ENCODE measurements at regions not wholly inside any gene's neighbourhood (a gene's known extent, or its start where the extent isn't known, plus 50 kb on each side); places are given as distances from the start of the nearest gene placed in this dataset.

DNA sequence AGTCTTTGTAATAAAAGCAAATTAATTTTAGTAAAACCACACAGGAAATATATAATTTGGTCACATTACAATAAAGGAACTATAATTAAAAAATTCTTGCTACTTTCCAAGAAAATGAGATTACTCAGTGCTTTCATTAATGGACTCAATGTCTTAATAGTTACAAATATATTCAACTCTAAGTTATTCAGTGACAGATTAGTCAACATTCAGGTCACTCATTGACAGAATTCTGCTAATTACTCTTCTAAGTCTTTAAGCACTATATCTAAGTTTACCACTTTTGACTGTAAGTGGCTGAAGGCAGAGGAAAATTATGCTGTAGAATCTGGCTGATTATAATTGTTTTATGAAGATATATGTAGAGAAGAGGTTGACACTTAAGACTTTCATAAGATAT is 1365.0 kb downstream of the EFNB2 start:
- Histone ChIP-seq H3K27me3 (replicated peaks in 1 of 2; ENCODE audit: control insufficient read depth in 2 of 2, extremely low read depth in 1 of 2, insufficient read depth in 2 of 2, low read length in 1 of 2) (no peaks in the 10 kb centered on the region), H3K27ac (ENCODE audit: low read length) (no peak overlapping the region), H3K4me1 (ENCODE audit: control insufficient read depth in 1 of 2, extremely low read depth in 1 of 2, insufficient read depth in 2 of 2, low read length in 2 of 2) (no peaks in the 10 kb centered on the region), H3K9me3 (no peaks in the 10 kb centered on the region), H3K36me3 (ENCODE audit: control insufficient read depth in 2 of 2, extremely low read depth in 1 of 2, insufficient read depth in 1 of 2, low read length in 1 of 2) (no peaks in the 10 kb centered on the region), H3K4me3 (ENCODE audit: control insufficient read depth in 1 of 2, extremely low read depth in 1 of 2, low read length in 1 of 2) (no peak overlapping the region)
- Mint-ChIP-seq H3K4me3 (no peak overlapping the region), H3K9me3 (no peaks in the 10 kb centered on the region), H3K27ac (no peak overlapping the region), H3K4me1 (peaks cover 0 to 6% (median 5%) of the 10 kb centered on the region in 3 donors), H3K27me3 (peaks cover 0 to 1% of the 10 kb centered on the region in 2 donors), H3K36me3 (no peaks in the 10 kb centered on the region)
- ATAC-seq (replicated peaks in 1 of 4) (no peak), DNase-seq (no peak)
- POLR2A ChIA-PET, result no interaction called here
- CTCF ChIA-PET, result interaction anchor here in 1 of 2 donors (1.4 kb wide), 1 partner anchor 9 kb away, joined by 4 read pairs; no protein-coding TSS in a partner anchor

DNA sequence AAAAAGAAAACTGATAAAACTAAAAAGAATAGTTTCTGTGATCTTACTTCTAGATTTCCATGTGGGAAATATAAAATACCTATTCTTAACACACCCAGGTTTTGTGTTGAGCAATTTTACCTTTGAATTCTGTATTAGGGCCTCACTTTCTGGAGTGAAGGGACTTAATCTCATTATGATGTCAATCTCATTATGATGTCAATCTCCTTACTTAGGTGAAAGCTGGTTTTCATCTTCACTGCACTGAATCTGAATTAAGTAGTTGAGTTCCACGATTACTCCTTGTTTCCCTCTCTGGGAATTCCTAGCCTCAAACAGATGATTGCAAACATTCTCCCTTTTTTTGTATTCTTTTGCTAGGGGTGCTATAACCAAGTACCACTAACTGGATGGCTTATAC is 1367.2 kb downstream of the EFNB2 start:
- peaks cover 0 to 1% of the 10 kb centered on the region in 2 donors for H3K27me3 Mint-ChIP-seq
- DNase-seq (no peak), ATAC-seq (replicated peaks in 1 of 4) (no peak)
- no peak overlapping the region for H3K4me3 Mint-ChIP-seq
- H3K9me3 Mint-ChIP-seq, result no peaks in the 10 kb centered on the region
- H3K36me3 ChIP-seq (ENCODE audit: control insufficient read depth in 2 of 2, extremely low read depth in 1 of 2, insufficient read depth in 1 of 2, low read length in 1 of 2), result no peaks in the 10 kb centered on the region
- no peaks in the 10 kb centered on the region for H3K4me1 ChIP-seq (ENCODE audit: control insufficient read depth in 1 of 2, extremely low read depth in 1 of 2, insufficient read depth in 2 of 2, low read length in 2 of 2)
- H3K27ac ChIP-seq (ENCODE audit: low read length), result no peak overlapping the region
- ChIA-PET POLR2A (no interaction called here), CTCF (no interaction called here)
- H3K36me3 Mint-ChIP-seq, result no peaks in the 10 kb centered on the region
- no CpG with 5 or more reads among the region's 1 CpG for WGBS (ENCODE audit: insufficient coverage)
- H3K27ac Mint-ChIP-seq, result no peak overlapping the region
- H3K27me3 ChIP-seq (replicated peaks in 1 of 2; ENCODE audit: control insufficient read depth in 2 of 2, extremely low read depth in 1 of 2, insufficient read depth in 2 of 2, low read length in 1 of 2), result no peaks in the 10 kb centered on the region
- H3K4me1 Mint-ChIP-seq, result peaks cover 0 to 12% (median 10%) of the 10 kb centered on the region in 3 donors
- no peaks in the 10 kb centered on the region for H3K9me3 ChIP-seq
- H3K4me3 ChIP-seq (ENCODE audit: control insufficient read depth in 1 of 2, extremely low read depth in 1 of 2, low read length in 1 of 2), result no peak overlapping the region

DNA sequence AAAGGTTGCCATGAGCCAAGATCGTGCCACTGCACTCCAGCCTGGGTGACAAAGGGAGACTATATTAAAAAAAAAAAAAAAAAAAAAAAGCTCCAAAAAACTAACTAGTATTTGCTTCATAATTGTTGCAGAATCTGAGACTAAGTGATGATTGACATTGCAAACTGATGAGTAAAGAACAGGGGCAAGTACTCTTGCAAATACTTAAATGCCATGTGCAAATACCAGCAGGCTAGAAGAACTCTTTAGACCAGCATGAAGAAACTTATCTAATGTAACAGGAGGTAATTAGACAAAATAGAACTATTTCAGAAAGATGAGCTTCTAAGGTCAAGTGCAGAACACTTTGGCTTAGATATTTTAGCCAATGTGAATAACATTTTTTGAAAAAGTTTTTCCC is 1368.1 kb downstream of the EFNB2 start:
- CTCF ChIA-PET, result interaction anchor here (0.5 to 0.6 kb wide), 2 partner anchors 30 to 1490 kb away, joined by 3 read pairs; no protein-coding TSS in a partner anchor
- Histone ChIP-seq H3K4me1 (ENCODE audit: control insufficient read depth in 1 of 2, extremely low read depth in 1 of 2, insufficient read depth in 2 of 2, low read length in 2 of 2) (no peaks in the 10 kb centered on the region), H3K27me3 (replicated peaks in 1 of 2; ENCODE audit: control insufficient read depth in 2 of 2, extremely low read depth in 1 of 2, insufficient read depth in 2 of 2, low read length in 1 of 2) (no peaks in the 10 kb centered on the region), H3K4me3 (ENCODE audit: control insufficient read depth in 1 of 2, extremely low read depth in 1 of 2, low read length in 1 of 2) (no peak overlapping the region), H3K36me3 (ENCODE audit: control insufficient read depth in 2 of 2, extremely low read depth in 1 of 2, insufficient read depth in 1 of 2, low read length in 1 of 2) (no peaks in the 10 kb centered on the region), H3K27ac (ENCODE audit: low read length) (no peak overlapping the region), H3K9me3 (no peaks in the 10 kb centered on the region)
- peaks cover 0 to 12% (median 10%) of the 10 kb centered on the region in 3 donors for H3K4me1 Mint-ChIP-seq
- peaks cover 0 to 1% of the 10 kb centered on the region in 2 donors for H3K27me3 Mint-ChIP-seq
- H3K9me3 Mint-ChIP-seq, result no peaks in the 10 kb centered on the region
- no peak for ATAC-seq (replicated peaks in 1 of 4)
- no CpG with 5 or more reads among the region's 1 CpG for WGBS (ENCODE audit: insufficient coverage)
- POLR2A ChIA-PET, result no interaction called here
- no peak overlapping the region for H3K4me3 Mint-ChIP-seq
- H3K27ac Mint-ChIP-seq, result no peak overlapping the region
- no peaks in the 10 kb centered on the region for H3K36me3 Mint-ChIP-seq
- no peak for DNase-seq

DNA sequence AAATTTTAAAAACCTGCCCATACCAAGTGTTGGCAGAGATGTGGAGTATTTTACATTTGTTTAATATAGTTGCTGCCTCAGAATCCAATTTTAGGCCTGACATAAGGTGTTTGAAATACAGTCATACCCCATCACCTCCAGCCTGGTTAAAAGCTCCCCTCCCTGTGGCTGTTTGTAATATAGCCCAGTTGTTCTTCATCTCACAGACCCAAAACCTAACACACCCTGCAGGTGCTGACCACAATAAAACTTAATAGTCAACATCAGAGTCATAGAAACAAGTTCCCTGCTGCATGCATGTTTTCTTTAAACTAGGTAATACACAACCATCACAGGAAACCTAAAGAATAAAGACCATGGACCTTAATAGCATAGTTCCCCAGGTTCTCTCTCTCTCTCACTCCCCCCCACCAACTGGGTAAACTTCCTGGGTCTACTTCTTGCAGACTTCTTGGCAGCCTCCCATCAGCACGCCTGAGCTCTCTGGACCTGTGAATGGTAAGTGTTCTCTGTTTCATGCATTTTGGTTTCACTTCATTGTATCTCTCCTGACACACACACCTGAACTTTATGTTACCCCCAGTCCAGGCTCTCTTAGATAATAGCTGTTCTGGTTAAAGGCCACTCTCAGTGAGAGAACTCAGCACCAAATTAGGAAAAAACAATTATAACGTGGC is 1369.9 kb downstream of the EFNB2 start:
- ATAC-seq (replicated peaks in 1 of 4), result peak in 2 of 4 experiments; percentile 40 to 86
- Mint-ChIP-seq H3K36me3 (no peaks in the 10 kb centered on the region), H3K4me1 (peaks cover 0 to 12% (median 10%) of the 10 kb centered on the region in 3 donors), H3K4me3 (no peak overlapping the region), H3K27ac (peak overlapping the region in 1 of 2 donors; percentile 40), H3K27me3 (peaks cover 0 to 9% of the 10 kb centered on the region in 2 donors), H3K9me3 (no peaks in the 10 kb centered on the region)
- WGBS (ENCODE audit: insufficient coverage), result no CpG with 5 or more reads among the region's 2 CpGs
- Histone ChIP-seq H3K27ac (ENCODE audit: low read length) (no peak overlapping the region), H3K36me3 (ENCODE audit: control insufficient read depth in 2 of 2, extremely low read depth in 1 of 2, insufficient read depth in 1 of 2, low read length in 1 of 2) (no peaks in the 10 kb centered on the region), H3K9me3 (no peaks in the 10 kb centered on the region), H3K4me3 (ENCODE audit: control insufficient read depth in 1 of 2, extremely low read depth in 1 of 2, low read length in 1 of 2) (no peak overlapping the region), H3K27me3 (replicated peaks in 1 of 2; ENCODE audit: control insufficient read depth in 2 of 2, extremely low read depth in 1 of 2, insufficient read depth in 2 of 2, low read length in 1 of 2) (no peaks in the 10 kb centered on the region), H3K4me1 (ENCODE audit: control insufficient read depth in 1 of 2, extremely low read depth in 1 of 2, insufficient read depth in 2 of 2, low read length in 2 of 2) (no peaks in the 10 kb centered on the region)
- peak in 2 of 35 experiments; percentile 10 to 23 for DNase-seq
- CTCF ChIA-PET, result no interaction called here
- POLR2A ChIA-PET, result no interaction called here

DNA sequence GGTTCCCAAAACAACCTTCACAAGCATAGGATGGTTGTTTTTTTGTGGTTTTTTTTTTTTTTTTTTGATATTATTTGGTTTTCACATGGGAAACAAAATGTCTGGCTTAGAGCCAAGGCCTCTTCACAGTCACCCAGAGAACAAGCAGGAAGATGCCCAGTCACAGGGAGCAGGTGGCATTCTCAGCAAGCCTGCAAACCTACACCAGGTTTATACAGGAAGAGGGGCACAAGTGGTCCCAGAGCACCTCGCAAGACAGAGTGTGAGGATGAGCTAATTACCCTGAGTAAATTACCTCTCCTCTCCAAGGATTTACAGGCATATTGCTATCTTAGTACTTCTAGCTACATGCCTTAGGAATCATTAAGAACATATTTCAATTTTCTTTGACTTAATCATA is 1375.6 kb downstream of the EFNB2 start:
- no peak overlapping the region for H3K4me3 ChIP-seq (ENCODE audit: control insufficient read depth in 1 of 2, extremely low read depth in 1 of 2, low read length in 1 of 2)
- no peaks in the 10 kb centered on the region for H3K36me3 Mint-ChIP-seq
- H3K27me3 Mint-ChIP-seq, result peaks cover 0 to 9% of the 10 kb centered on the region in 2 donors
- ATAC-seq (replicated peaks in 1 of 4), result no peak
- CTCF ChIA-PET, result no interaction called here
- H3K4me1 ChIP-seq (ENCODE audit: control insufficient read depth in 1 of 2, extremely low read depth in 1 of 2, insufficient read depth in 2 of 2, low read length in 2 of 2), result no peaks in the 10 kb centered on the region
- H3K27ac ChIP-seq (ENCODE audit: low read length), result no peak overlapping the region
- H3K9me3 Mint-ChIP-seq, result no peaks in the 10 kb centered on the region
- H3K27ac Mint-ChIP-seq, result no peak overlapping the region
- POLR2A ChIA-PET, result no interaction called here
- H3K9me3 ChIP-seq, result no peaks in the 10 kb centered on the region
- H3K4me1 Mint-ChIP-seq, result peaks cover 0 to under 1% (median under 1%) of the 10 kb centered on the region in 3 donors
- no peaks in the 10 kb centered on the region for H3K27me3 ChIP-seq (replicated peaks in 1 of 2; ENCODE audit: control insufficient read depth in 2 of 2, extremely low read depth in 1 of 2, insufficient read depth in 2 of 2, low read length in 1 of 2)
- DNase-seq, result no peak
- no peaks in the 10 kb centered on the region for H3K36me3 ChIP-seq (ENCODE audit: control insufficient read depth in 2 of 2, extremely low read depth in 1 of 2, insufficient read depth in 1 of 2, low read length in 1 of 2)
- H3K4me3 Mint-ChIP-seq, result no peak overlapping the region
- WGBS (ENCODE audit: insufficient coverage), result no CpG with 5 or more reads among the region's 1 CpG

DNA sequence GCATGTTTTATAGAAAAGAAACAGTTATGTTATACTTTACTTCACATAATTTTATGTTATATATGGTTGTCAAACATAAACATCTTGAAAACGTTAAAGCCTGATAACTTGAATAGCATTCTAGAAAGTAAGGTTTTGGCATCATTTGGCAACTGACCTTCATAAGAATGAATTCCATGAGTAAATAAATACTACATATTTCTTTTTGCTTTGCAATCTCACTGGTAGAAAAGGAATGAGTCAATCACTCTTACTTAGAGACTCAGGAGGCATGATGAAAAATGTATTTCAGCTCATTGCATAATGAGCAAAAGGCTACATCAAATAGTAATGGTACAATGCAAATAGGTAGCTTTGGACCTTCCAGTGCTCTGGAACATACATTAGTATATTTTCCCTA is 1381.9 kb downstream of the EFNB2 start:
- Mint-ChIP-seq H3K9me3 (no peaks in the 10 kb centered on the region), H3K4me3 (no peak overlapping the region), H3K27me3 (peaks cover 4 to 11% of the 10 kb centered on the region in 2 donors), H3K4me1 (no peaks in the 10 kb centered on the region), H3K36me3 (no peaks in the 10 kb centered on the region), H3K27ac (no peak overlapping the region)
- POLR2A ChIA-PET, result no interaction called here
- DNase-seq (no peak), ATAC-seq (replicated peaks in 1 of 4) (no peak)
- no CpG with 5 or more reads among the region's 1 CpG for WGBS (ENCODE audit: insufficient coverage)
- Histone ChIP-seq H3K36me3 (ENCODE audit: control insufficient read depth in 2 of 2, extremely low read depth in 1 of 2, insufficient read depth in 1 of 2, low read length in 1 of 2) (no peaks in the 10 kb centered on the region), H3K9me3 (no peaks in the 10 kb centered on the region), H3K27ac (ENCODE audit: low read length) (no peak overlapping the region), H3K4me1 (ENCODE audit: control insufficient read depth in 1 of 2, extremely low read depth in 1 of 2, insufficient read depth in 2 of 2, low read length in 2 of 2) (no peaks in the 10 kb centered on the region), H3K27me3 (replicated peaks in 1 of 2; ENCODE audit: control insufficient read depth in 2 of 2, extremely low read depth in 1 of 2, insufficient read depth in 2 of 2, low read length in 1 of 2) (no peaks in the 10 kb centered on the region), H3K4me3 (ENCODE audit: control insufficient read depth in 1 of 2, extremely low read depth in 1 of 2, low read length in 1 of 2) (no peak overlapping the region)
- CTCF ChIA-PET, result no interaction called here

DNA sequence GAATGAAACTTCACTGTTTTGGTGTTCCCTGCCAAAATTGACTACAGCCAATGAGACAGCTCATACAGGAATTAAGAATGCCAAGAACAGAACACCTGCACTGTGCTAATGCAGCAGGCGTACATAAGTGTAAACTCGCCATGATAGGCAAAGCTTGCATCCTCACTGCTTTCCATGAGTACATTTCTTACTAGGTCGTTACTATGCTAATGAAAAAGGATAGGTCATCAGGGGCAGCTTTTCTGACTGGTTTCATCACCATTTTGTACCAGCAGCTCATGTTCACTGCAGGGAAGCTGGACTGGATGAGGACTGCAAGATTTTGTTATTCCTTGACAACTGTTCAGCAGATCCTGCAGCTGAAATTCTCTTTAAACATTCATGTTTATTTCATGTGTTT is 1383.8 kb downstream of the EFNB2 start:
- Histone ChIP-seq H3K4me3 (ENCODE audit: control insufficient read depth in 1 of 2, extremely low read depth in 1 of 2, low read length in 1 of 2) (no peak overlapping the region), H3K27me3 (replicated peaks in 1 of 2; ENCODE audit: control insufficient read depth in 2 of 2, extremely low read depth in 1 of 2, insufficient read depth in 2 of 2, low read length in 1 of 2) (no peaks in the 10 kb centered on the region), H3K4me1 (ENCODE audit: control insufficient read depth in 1 of 2, extremely low read depth in 1 of 2, insufficient read depth in 2 of 2, low read length in 2 of 2) (no peaks in the 10 kb centered on the region), H3K9me3 (no peaks in the 10 kb centered on the region), H3K27ac (ENCODE audit: low read length) (no peak overlapping the region), H3K36me3 (ENCODE audit: control insufficient read depth in 2 of 2, extremely low read depth in 1 of 2, insufficient read depth in 1 of 2, low read length in 1 of 2) (no peaks in the 10 kb centered on the region)
- POLR2A ChIA-PET, result no interaction called here
- Mint-ChIP-seq H3K4me1 (no peaks in the 10 kb centered on the region), H3K9me3 (no peaks in the 10 kb centered on the region), H3K4me3 (no peak overlapping the region), H3K27ac (no peak overlapping the region), H3K36me3 (no peaks in the 10 kb centered on the region), H3K27me3 (peaks cover 4 to 9% of the 10 kb centered on the region in 2 donors)
- CTCF ChIA-PET, result no interaction called here
- ATAC-seq (replicated peaks in 1 of 4) (no peak), DNase-seq (no peak)
- WGBS (ENCODE audit: insufficient coverage), result no CpG with 5 or more reads among the region's 3 CpGs
